GM12872 (cell line): ENCODE measurements at regions not wholly inside any gene's neighbourhood (a gene's known extent, or its start where the extent isn't known, plus 50 kb on each side); places are given as distances from the start of the nearest gene placed in this dataset.

Source experiments
- CTCF ChIP-seq: IDR thresholded peaks from 3 replicates; pipeline ENCODE4 v1.5.1; 2011; ENCODE audit warnings: low read depth, mild to moderate bottlenecking, low read length, moderate library complexity; ENCODE audit not compliant: insufficient read depth

- no peak for TF ChIP-seq CTCF
These were observed 325.6 kb upstream of the RASGRP1 start for GRCh38 chr15:38890194-38890593.

- TF ChIP-seq CTCF: no peak
These were observed 329.3 kb upstream of the RASGRP1 start for GRCh38 chr15:38893925-38894242.

GRCh38 chr15:38894243-38894948 is 329.8 kb upstream of the RASGRP1 start:
- no peak for TF ChIP-seq CTCF

- TF ChIP-seq CTCF: no peak
These were observed 331.0 kb upstream of the RASGRP1 start for GRCh38 chr15:38895326-38896255.

GRCh38 chr15:38896647-38897046 is 332.0 kb upstream of the RASGRP1 start:
- TF ChIP-seq CTCF: no peak

- TF ChIP-seq CTCF: no peak
These were observed 332.9 kb upstream of the RASGRP1 start for GRCh38 chr15:38897551-38897950.

GRCh38 chr15:38898236-38898635 is 333.6 kb upstream of the RASGRP1 start:
- TF ChIP-seq CTCF: no peak
